Cardiac muscle cell (in vitro differentiated cells and primary cell): ENCODE measurements at regions not wholly inside any gene's neighbourhood (a gene's known extent, or its start where the extent isn't known, plus 50 kb on each side); places are given as distances from the start of the nearest gene placed in this dataset.

Experiments
- DNase-seq, 2 donors: peaks; one replicate each; pipeline versions ENCODE4 v3.0.0 to v3.0.0-alpha.2; 2010 to 2017; ENCODE audit warnings: low read depth in 1 of 2, low spot score in 1 of 2
- H3K27ac ChIP-seq: fragments of 200-600 bp; sonication (generic); 2 replicates; pipeline ENCODE4 v1.5.1; 2016
- H3K27me3 ChIP-seq: fragments of 200-600 bp; sonication (generic); 2 replicates; pipeline ENCODE4 v1.6.0; 2016; ENCODE audit warnings: control low read depth
- H3K36me3 ChIP-seq: fragments of 200-600 bp; sonication (generic); 2 replicates; pipeline ENCODE4 v1.5.1; 2016; ENCODE audit warnings: control low read depth
- H3K4me1 ChIP-seq: fragments of 200-600 bp; sonication (generic); 2 replicates; pipeline ENCODE4 v1.8.1; 2017; ENCODE audit warnings: low read depth, mild to moderate bottlenecking, mixed run types
- H3K4me3 ChIP-seq: fragments of 200-600 bp; sonication (generic); 2 replicates; pipeline ENCODE4 v1.5.1; 2016; ENCODE audit warnings: mild to moderate bottlenecking
- H3K9me3 ChIP-seq: fragments of 200-600 bp; sonication (generic); 2 replicates; pipeline ENCODE4 v1.5.1; 2017; ENCODE audit warnings: low read depth, mild to moderate bottlenecking, control low read depth
- TF ChIP-seq, protein P1 (sequence below): IDR thresholded peaks from 2 replicates; pipeline ENCODE4 v1.5.1; 2012; ENCODE audit warnings: low read depth, mild to moderate bottlenecking, low read length

DNA sequence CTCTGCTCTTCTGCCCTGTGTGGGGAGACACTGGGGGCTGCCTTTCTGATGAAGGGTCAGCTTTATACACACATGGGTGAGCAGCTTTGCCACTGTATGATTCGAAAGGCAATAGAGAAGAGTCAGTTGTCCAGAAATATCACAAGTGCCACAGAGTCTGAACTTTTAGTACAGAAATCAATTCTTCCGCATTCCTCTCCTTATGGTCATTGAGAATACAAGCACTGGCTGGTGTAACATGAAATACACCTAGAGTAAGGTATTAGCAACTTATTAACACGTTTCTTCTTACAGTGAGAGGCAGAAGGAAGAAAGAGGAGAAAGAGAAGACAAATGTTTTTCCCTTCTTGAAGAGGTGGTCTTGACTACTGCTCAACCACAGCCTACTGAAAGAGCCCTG lies 579.2 kb downstream of the ZEB2 start:
- Histone ChIP-seq H3K27ac (no peak overlapping the region), H3K27me3 (peaks cover 42% of the 10 kb centered on the region), H3K4me1 (no peaks in the 10 kb centered on the region), H3K4me3 (no peak overlapping the region), H3K9me3 (no peaks in the 10 kb centered on the region), H3K36me3 (no peaks in the 10 kb centered on the region)
- TF ChIP-seq, protein P1, sequence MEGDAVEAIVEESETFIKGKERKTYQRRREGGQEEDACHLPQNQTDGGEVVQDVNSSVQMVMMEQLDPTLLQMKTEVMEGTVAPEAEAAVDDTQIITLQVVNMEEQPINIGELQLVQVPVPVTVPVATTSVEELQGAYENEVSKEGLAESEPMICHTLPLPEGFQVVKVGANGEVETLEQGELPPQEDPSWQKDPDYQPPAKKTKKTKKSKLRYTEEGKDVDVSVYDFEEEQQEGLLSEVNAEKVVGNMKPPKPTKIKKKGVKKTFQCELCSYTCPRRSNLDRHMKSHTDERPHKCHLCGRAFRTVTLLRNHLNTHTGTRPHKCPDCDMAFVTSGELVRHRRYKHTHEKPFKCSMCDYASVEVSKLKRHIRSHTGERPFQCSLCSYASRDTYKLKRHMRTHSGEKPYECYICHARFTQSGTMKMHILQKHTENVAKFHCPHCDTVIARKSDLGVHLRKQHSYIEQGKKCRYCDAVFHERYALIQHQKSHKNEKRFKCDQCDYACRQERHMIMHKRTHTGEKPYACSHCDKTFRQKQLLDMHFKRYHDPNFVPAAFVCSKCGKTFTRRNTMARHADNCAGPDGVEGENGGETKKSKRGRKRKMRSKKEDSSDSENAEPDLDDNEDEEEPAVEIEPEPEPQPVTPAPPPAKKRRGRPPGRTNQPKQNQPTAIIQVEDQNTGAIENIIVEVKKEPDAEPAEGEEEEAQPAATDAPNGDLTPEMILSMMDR = no peak
- DNase-seq = no peak

DNA sequence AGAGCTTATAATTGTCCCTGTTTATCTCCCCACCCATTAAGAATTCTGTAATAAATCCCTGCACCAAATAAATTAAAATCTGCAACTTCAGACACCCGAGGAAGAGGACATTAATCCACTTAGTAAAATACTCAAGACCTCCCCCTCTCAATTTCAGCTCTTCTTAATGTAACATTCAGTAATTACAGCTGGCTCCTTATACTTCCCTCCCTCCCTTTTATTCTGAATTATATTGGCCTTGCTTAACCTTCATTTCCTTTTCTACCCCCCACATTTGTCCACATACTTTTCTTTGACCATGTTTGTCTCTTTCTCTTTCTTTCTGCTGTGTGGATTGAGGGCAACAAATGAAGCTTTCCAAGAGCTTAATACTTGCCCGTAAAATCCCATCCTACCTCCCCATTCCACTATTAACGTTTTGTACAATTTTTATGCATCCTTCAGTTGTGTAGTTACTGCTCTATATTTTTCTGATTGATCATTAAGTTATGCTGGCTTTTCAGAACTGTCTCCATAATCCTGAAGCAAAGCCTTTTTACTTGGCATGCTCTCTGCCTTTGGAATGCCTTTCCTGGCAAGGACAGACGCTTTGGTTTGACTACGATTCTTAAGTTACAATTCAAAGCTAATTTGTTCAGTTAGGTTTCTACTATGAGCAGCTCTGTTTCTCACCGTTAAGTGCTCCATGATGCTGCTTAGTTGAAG lies 580.1 kb downstream of the ZEB2 start:
- Histone ChIP-seq H3K27me3 (peaks cover 45% of the 10 kb centered on the region), H3K4me3 (no peak overlapping the region), H3K4me1 (no peaks in the 10 kb centered on the region), H3K36me3 (no peaks in the 10 kb centered on the region), H3K27ac (no peak overlapping the region), H3K9me3 (no peaks in the 10 kb centered on the region)
- peak in 1 of 2 donors; percentile 65 for DNase-seq
- TF ChIP-seq, protein P1 = no peak

DNA sequence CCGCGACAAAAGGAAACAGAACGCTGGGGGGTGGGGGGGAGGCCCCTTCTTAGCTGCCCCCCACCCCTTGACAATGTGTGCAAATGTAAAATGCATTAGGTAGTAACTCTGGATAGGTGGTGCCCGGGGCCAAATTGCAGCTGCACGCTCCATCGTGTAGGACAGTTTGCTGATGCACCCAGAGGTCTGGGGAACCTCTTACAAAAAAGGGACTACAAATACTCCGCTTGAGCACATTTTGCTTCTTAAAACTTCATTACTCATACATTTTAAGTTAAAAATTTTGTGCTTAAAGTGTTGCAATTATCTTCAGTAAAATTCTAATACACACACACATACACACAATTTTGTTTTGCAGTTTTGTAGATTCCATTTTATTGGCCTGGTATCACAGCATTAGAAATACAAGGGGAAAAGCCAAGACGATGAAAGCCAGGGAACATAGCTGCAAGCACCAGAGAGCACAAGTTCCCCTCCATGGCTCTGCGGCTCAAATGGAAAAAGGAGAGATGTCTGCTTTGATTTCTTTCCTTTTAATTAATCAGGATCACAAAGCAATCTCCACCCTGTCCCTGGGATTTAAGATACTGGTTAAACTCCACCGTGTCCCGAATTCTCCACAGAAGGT lies 582.1 kb downstream of the ZEB2 start:
- H3K4me1 ChIP-seq = no peaks in the 10 kb centered on the region
- TF ChIP-seq, protein P1 = no peak
- H3K27me3 ChIP-seq = peaks cover 45% of the 10 kb centered on the region
- H3K27ac ChIP-seq = no peak overlapping the region
- peak in 1 of 2 donors; percentile 13 for DNase-seq
- no peaks in the 10 kb centered on the region for H3K9me3 ChIP-seq
- H3K36me3 ChIP-seq = no peaks in the 10 kb centered on the region
- peak overlapping the region; percentile 53 for H3K4me3 ChIP-seq

DNA sequence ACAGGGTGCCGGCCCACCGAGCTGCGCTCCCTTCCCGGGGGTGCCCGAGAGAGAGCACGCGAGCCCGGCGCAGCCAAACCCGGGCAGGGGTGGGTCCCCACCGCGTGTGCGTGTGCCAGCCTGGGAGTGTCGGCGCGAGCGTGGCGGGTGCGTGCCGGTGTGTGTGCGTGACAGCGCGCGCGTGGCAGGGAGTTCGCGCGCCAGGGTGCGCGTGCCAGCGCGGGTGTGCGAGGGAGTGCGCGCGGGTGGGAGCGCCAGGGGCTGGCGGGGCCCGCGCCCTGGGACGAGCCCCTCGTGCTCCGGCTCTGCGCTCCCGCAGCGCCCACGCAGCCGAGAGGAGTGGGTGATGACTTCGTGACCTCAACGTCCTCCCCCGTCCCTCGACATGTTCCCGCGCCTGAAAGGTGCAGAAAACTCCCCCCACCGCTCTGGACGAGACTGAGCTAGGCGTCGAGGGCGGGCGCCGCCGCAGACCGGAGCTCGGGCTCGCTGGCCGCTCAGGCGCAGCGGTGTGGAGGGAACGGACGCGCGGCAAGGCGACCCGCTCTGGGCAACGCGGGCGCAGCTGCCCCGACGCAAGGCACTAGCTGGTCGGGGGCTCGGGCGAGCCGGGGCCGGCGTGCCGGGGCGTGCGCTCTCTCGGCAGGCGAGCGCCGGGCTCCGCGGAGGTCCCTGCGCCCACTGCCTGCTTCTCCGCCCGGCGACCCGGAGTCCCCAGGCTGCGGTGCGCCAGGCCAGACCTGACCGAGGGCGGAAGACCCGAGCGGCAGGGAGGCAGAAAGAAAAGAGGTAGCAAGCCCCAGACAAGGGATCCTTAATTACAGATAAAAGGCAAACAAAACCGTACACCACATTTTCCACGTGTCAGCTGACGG lies 582.8 kb downstream of the ZEB2 start:
- Histone ChIP-seq H3K4me1 (no peaks in the 10 kb centered on the region), H3K27me3 (peaks cover 45% of the 10 kb centered on the region), H3K27ac (no peak overlapping the region), H3K9me3 (no peaks in the 10 kb centered on the region), H3K4me3 (peak overlapping the region; percentile 53), H3K36me3 (no peaks in the 10 kb centered on the region)
- TF ChIP-seq, protein P1 = no peak
- peak; percentile 46 to 73 for DNase-seq

DNA sequence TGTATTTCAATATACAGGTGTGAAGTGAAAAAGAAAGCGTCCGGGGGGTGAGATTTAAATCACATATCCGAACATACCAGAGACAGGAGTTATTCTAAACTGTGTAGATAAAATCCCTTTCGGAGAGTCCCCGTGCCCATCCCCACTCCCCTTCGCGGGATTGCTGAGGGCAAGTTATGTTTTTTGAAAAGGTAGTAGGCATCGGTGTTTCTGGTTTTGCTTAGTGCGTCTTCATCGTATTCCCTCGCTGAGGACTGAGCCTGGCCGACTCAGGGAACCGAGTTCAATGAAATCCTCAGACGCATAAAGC lies 583.4 kb downstream of the ZEB2 start:
- Histone ChIP-seq H3K4me1 (no peaks in the 10 kb centered on the region), H3K27ac (no peak overlapping the region), H3K9me3 (no peaks in the 10 kb centered on the region), H3K27me3 (peaks cover 45% of the 10 kb centered on the region), H3K36me3 (no peaks in the 10 kb centered on the region), H3K4me3 (peak overlapping the region; percentile 53)
- DNase-seq = peak in 1 of 2 donors; percentile 33
- TF ChIP-seq, protein P1 = no peak
